ENCODE measurements at regions not wholly inside any gene's neighbourhood (a gene's known extent, or its start where the extent isn't known, plus 50 kb on each side); places are given as distances from the start of the nearest gene placed in this dataset.
"Not testable (repeated sequence)": the region's sequence is repeated elsewhere in the genome, so short reads cannot be mapped to it uniquely, and the experiment has no call there.

- intact Hi-C loops (cut with micrococcal nuclease) = no loop called here
- H3K27ac ChIP-seq (ENCODE audit: low read depth, low read length) = no peak overlapping the region
- ATAC-seq = no peak
- H3K4me1 ChIP-seq (ENCODE audit: control insufficient read depth in 2 of 2, insufficient read depth in 2 of 2, low read length in 2 of 2) = no peaks in the 10 kb centered on the region
- no peak overlapping the region for H3K4me3 Mint-ChIP-seq
- H3K27me3 ChIP-seq (ENCODE audit: control insufficient read depth in 2 of 2, insufficient read depth in 2 of 2, low read length in 2 of 2) = no peaks in the 10 kb centered on the region
- DNase-seq = no peak
- POLR2A ChIA-PET = no interaction called here
- peaks cover 0 to 14% (median 3%) of the 10 kb centered on the region in 11 donors for H3K9me3 Mint-ChIP-seq
- no peak overlapping the region for H3K4me3 ChIP-seq (ENCODE audit: low read length)
- no peaks in the 10 kb centered on the region for H3K36me3 ChIP-seq (ENCODE audit: control insufficient read depth in 2 of 3, insufficient read depth in 3 of 3, low read length in 3 of 3)
- CTCF ChIA-PET = no interaction called here
- no peaks in the 10 kb centered on the region for H3K36me3 Mint-ChIP-seq
- no peaks in the 10 kb centered on the region for H3K4me1 Mint-ChIP-seq
- H3K9me3 ChIP-seq (ENCODE audit: control insufficient read depth in 2 of 3, low read length in 3 of 3) = peaks cover 0 to 6% (median 0%) of the 10 kb centered on the region in 3 experiments
- no peaks in the 10 kb centered on the region for H3K27me3 Mint-ChIP-seq
- no peak overlapping the region for H3K27ac Mint-ChIP-seq
Observed at GRCh38 chr9:103304797-103305196, 309.7 kb downstream of the CYLC2 start.

DNA sequence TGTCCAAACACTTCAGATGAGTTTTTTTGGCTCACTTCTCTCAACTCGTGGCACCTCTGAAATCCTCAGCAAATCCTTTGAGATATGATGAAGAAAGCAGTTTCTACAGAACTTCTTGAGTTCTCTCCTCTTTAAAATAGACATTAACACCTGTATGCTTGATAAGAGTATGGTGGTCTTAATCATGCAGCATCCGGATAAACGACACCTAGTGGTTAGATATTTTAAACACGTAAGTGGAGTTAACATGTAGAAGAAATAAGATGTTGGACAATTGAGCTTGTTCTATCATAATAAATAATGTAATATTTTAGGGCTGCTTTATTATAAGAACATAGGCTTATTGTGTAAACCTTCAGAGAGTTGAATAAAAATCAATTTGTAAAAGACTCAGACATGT lies 324.8 kb downstream of the CYLC2 start:
- no peak for ATAC-seq
- no peak overlapping the region for H3K27ac ChIP-seq (ENCODE audit: low read depth, low read length)
- Mint-ChIP-seq H3K9me3 (no peaks in the 10 kb centered on the region), H3K27ac (no peak overlapping the region), H3K36me3 (no peaks in the 10 kb centered on the region), H3K4me3 (no peak overlapping the region), H3K27me3 (no peaks in the 10 kb centered on the region), H3K4me1 (no peaks in the 10 kb centered on the region)
- POLR2A ChIA-PET = no interaction called here
- H3K9me3 ChIP-seq (ENCODE audit: control insufficient read depth in 2 of 3, low read length in 3 of 3) = no peaks in the 10 kb centered on the region
- intact Hi-C loops (cut with micrococcal nuclease) = loop anchor here in 1 of 2 donors (10.0 kb wide), 1 partner anchor 455 kb away; no protein-coding TSS in a partner anchor
- CTCF ChIA-PET = no interaction called here
- H3K36me3 ChIP-seq (ENCODE audit: control insufficient read depth in 2 of 3, insufficient read depth in 3 of 3, low read length in 3 of 3) = no peaks in the 10 kb centered on the region
- no peaks in the 10 kb centered on the region for H3K4me1 ChIP-seq (ENCODE audit: control insufficient read depth in 2 of 2, insufficient read depth in 2 of 2, low read length in 2 of 2)
- H3K4me3 ChIP-seq (ENCODE audit: low read length) = no peak overlapping the region
- H3K27me3 ChIP-seq (ENCODE audit: control insufficient read depth in 2 of 2, insufficient read depth in 2 of 2, low read length in 2 of 2) = no peaks in the 10 kb centered on the region
- no peak for DNase-seq

DNA sequence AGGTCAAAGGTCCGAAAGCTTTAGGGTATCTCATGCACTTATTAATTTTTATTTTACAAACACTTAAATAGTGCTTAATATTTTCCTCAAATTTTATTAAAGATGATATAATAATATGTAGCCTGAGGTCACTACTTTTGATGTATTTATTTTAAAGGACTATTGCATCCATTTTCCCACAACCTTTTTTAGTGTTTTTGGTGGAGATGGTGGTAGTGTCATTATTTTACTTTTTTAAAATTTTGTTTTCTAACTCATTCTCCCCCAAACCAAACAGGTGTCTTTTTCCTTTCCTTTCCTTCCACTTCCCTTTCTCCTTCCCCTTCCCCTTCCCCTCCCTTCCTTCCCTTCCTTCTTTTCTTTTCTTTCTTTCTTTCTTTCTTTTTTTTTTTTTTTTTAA lies 328.6 kb downstream of the CYLC2 start:
- Mint-ChIP-seq H3K27ac (no peak overlapping the region), H3K27me3 (no peaks in the 10 kb centered on the region), H3K36me3 (peaks cover 0 to 4% (median 0%) of the 10 kb centered on the region in 5 donors), H3K4me3 (no peak overlapping the region), H3K9me3 (peaks cover 0 to 12% (median 3%) of the 10 kb centered on the region in 11 donors), H3K4me1 (no peaks in the 10 kb centered on the region)
- Histone ChIP-seq H3K27ac (ENCODE audit: low read depth, low read length) (no peak overlapping the region), H3K4me3 (ENCODE audit: low read length) (no peak overlapping the region), H3K9me3 (ENCODE audit: control insufficient read depth in 2 of 3, low read length in 3 of 3) (no peaks in the 10 kb centered on the region), H3K4me1 (ENCODE audit: control insufficient read depth in 2 of 2, insufficient read depth in 2 of 2, low read length in 2 of 2) (no peaks in the 10 kb centered on the region), H3K27me3 (ENCODE audit: control insufficient read depth in 2 of 2, insufficient read depth in 2 of 2, low read length in 2 of 2) (no peaks in the 10 kb centered on the region), H3K36me3 (ENCODE audit: control insufficient read depth in 2 of 3, insufficient read depth in 3 of 3, low read length in 3 of 3) (no peaks in the 10 kb centered on the region)
- POLR2A ChIA-PET = no interaction called here
- intact Hi-C loops (cut with micrococcal nuclease) = no loop called here
- DNase-seq (no peak), ATAC-seq (no peak)
- CTCF ChIA-PET = no interaction called here

- no peak for DNase-seq
- intact Hi-C loops (cut with micrococcal nuclease) = no loop called here
- Histone ChIP-seq H3K9me3 (ENCODE audit: control insufficient read depth in 2 of 3, low read length in 3 of 3) (no peaks in the 10 kb centered on the region), H3K27me3 (ENCODE audit: control insufficient read depth in 2 of 2, insufficient read depth in 2 of 2, low read length in 2 of 2) (no peaks in the 10 kb centered on the region), H3K36me3 (ENCODE audit: control insufficient read depth in 2 of 3, insufficient read depth in 3 of 3, low read length in 3 of 3) (no peaks in the 10 kb centered on the region), H3K27ac (ENCODE audit: low read depth, low read length) (no peak overlapping the region), H3K4me1 (ENCODE audit: control insufficient read depth in 2 of 2, insufficient read depth in 2 of 2, low read length in 2 of 2) (no peaks in the 10 kb centered on the region), H3K4me3 (ENCODE audit: low read length) (no peak overlapping the region)
- H3K9me3 Mint-ChIP-seq = peaks cover 0 to 10% (median 0%) of the 10 kb centered on the region in 11 donors
- no peaks in the 10 kb centered on the region for H3K36me3 Mint-ChIP-seq
- ChIA-PET POLR2A (interaction anchor here (0.5 kb wide), 1 partner anchor 40 kb away, joined by 3 read pairs; no protein-coding TSS in a partner anchor), CTCF (no interaction called here)
- H3K4me1 Mint-ChIP-seq = no peaks in the 10 kb centered on the region
- H3K27me3 Mint-ChIP-seq = no peaks in the 10 kb centered on the region
- H3K27ac Mint-ChIP-seq = no peak overlapping the region
- H3K4me3 Mint-ChIP-seq = no peak overlapping the region
- no peak for ATAC-seq
Observed at GRCh38 chr9:103335461-103335860, 340.3 kb downstream of the CYLC2 start.

DNA sequence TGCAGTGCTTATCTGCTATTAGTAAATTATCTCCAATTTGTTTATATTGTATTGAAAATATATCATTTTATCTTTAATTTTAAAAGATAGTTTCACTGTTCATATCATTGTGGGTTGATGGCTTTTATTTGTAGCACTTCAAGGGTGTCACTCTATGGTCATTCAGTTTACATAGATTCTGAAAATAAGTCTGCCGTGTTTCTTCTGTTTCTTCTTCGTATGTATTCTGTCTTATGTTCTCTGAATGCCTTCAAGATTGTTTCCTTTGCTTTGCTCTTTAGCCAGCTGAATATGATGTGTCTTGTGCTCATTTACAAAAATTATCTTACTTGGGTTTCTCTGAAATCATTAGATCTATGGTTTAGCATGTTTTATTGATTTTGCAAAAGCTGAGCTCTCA lies 359.9 kb downstream of the CYLC2 start:
- Mint-ChIP-seq H3K4me3 (no peak overlapping the region), H3K9me3 (peaks cover 0 to 12% (median 6%) of the 10 kb centered on the region in 11 donors), H3K36me3 (no peaks in the 10 kb centered on the region), H3K27ac (no peak overlapping the region), H3K27me3 (no peaks in the 10 kb centered on the region), H3K4me1 (no peaks in the 10 kb centered on the region)
- Histone ChIP-seq H3K27me3 (ENCODE audit: control insufficient read depth in 2 of 2, insufficient read depth in 2 of 2, low read length in 2 of 2) (no peaks in the 10 kb centered on the region), H3K36me3 (ENCODE audit: control insufficient read depth in 2 of 3, insufficient read depth in 3 of 3, low read length in 3 of 3) (no peaks in the 10 kb centered on the region), H3K9me3 (ENCODE audit: control insufficient read depth in 2 of 3, low read length in 3 of 3) (no peaks in the 10 kb centered on the region), H3K4me1 (ENCODE audit: control insufficient read depth in 2 of 2, insufficient read depth in 2 of 2, low read length in 2 of 2) (no peaks in the 10 kb centered on the region), H3K4me3 (ENCODE audit: low read length) (no peak overlapping the region), H3K27ac (ENCODE audit: low read depth, low read length) (no peak overlapping the region)
- CTCF ChIA-PET = no interaction called here
- intact Hi-C loops (cut with micrococcal nuclease) = no loop called here
- POLR2A ChIA-PET = no interaction called here
- DNase-seq (no peak), ATAC-seq (no peak)

DNA sequence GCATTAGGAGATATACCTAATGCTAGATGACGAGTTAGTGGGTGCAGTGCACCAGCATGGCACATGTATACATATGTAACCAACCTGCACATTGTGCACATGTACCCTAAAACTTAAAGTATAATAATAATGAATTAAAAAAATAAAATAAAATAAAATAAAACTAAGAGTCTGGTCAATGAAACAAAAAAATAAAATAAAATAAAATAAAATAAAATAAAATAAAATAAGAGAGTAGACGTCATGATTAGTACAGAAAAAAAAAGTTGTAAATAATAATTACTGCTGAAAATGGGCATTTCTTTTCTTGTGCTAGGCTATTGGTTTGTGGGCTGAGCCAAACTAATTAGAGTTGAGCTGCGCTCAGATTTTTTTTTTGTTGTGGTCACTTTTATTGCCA lies 362.8 kb downstream of the CYLC2 start:
- peaks cover 0 to 14% (median 6%) of the 10 kb centered on the region in 11 donors for H3K9me3 Mint-ChIP-seq

DNA sequence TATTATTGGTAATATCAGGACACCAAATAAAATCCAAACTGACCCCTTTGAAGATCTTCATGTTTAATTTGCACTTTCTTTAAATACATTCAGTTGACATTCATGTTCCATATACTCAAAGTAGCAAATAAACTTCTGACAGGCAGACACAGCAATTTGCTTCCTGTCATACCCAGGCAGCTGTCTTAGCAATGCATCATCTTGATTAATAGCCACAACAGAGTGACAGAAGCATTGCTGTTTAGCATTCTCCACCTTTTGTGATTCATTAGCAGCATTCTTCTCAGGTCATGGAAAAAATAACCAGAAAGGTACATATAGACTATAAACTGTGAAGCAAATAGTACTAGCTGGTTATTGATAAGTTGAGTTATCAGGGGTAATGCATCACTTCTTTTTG lies 366.8 kb downstream of the CYLC2 start:
- no peak overlapping the region for H3K4me3 ChIP-seq (ENCODE audit: low read length)
- no peak overlapping the region for H3K27ac ChIP-seq (ENCODE audit: low read depth, low read length)
- no peaks in the 10 kb centered on the region for H3K36me3 ChIP-seq (ENCODE audit: control insufficient read depth in 2 of 3, insufficient read depth in 3 of 3, low read length in 3 of 3)
- intact Hi-C loops (cut with micrococcal nuclease) = no loop called here
- Mint-ChIP-seq H3K4me3 (no peak overlapping the region), H3K27me3 (no peaks in the 10 kb centered on the region), H3K27ac (no peak overlapping the region), H3K36me3 (no peaks in the 10 kb centered on the region), H3K9me3 (peaks cover 0 to 8% (median 5%) of the 10 kb centered on the region in 11 donors), H3K4me1 (no peaks in the 10 kb centered on the region)
- no peak for DNase-seq
- ChIA-PET CTCF (no interaction called here), POLR2A (interaction anchor here (0.6 kb wide), 1 partner anchor 198 kb away, joined by 3 read pairs; no protein-coding TSS in a partner anchor)
- no peaks in the 10 kb centered on the region for H3K4me1 ChIP-seq (ENCODE audit: control insufficient read depth in 2 of 2, insufficient read depth in 2 of 2, low read length in 2 of 2)
- ATAC-seq = no peak
- H3K27me3 ChIP-seq (ENCODE audit: control insufficient read depth in 2 of 2, insufficient read depth in 2 of 2, low read length in 2 of 2) = no peaks in the 10 kb centered on the region
- H3K9me3 ChIP-seq (ENCODE audit: control insufficient read depth in 2 of 3, low read length in 3 of 3) = no peaks in the 10 kb centered on the region

More for the DNA sequence above, 362.8 kb downstream of the CYLC2 start:
- ATAC-seq; CTCF ChIA-PET; intact Hi-C loops (cut with micrococcal nuclease); DNase-seq; H3K4me1 Mint-ChIP-seq; H3K4me1 ChIP-seq (ENCODE audit: control insufficient read depth in 2 of 2, insufficient read depth in 2 of 2, low read length in 2 of 2); H3K9me3 ChIP-seq (ENCODE audit: control insufficient read depth in 2 of 3, low read length in 3 of 3); H3K27ac ChIP-seq (ENCODE audit: low read depth, low read length); H3K4me3 ChIP-seq (ENCODE audit: low read length); POLR2A ChIA-PET; H3K4me3 Mint-ChIP-seq; H3K27ac Mint-ChIP-seq; H3K27me3 ChIP-seq (ENCODE audit: control insufficient read depth in 2 of 2, insufficient read depth in 2 of 2, low read length in 2 of 2); H3K27me3 Mint-ChIP-seq; H3K36me3 Mint-ChIP-seq; H3K36me3 ChIP-seq (ENCODE audit: control insufficient read depth in 2 of 3, insufficient read depth in 3 of 3, low read length in 3 of 3): not testable (repeated sequence)

All from naive thymus-derived CD4-positive, alpha-beta T cell (primary cell).